SK-N-SH (cell line): ENCODE measurements at regions not wholly inside any gene's neighbourhood (a gene's known extent, or its start where the extent isn't known, plus 50 kb on each side); places are given as distances from the start of the nearest gene placed in this dataset.

Experiments
- CTCF ChIA-PET: fragments of 300-600, 350-600 bp; formaldehyde crosslinking; extraction: SDS; loops from one replicate; lab custom pipeline; 2021; lab: Yijun Ruan, JAX
- POLR2A ChIA-PET: fragments of 350-600 bp; sonication (Branson Sonifier 250); formaldehyde crosslinking; extraction: SDS; loops from one replicate; lab custom pipeline; 2020; ENCODE audit warnings: antibody characterized with exemption, inconsistent platforms; lab: Yijun Ruan, JAX
- DNase-seq: peaks from one replicate; pipeline ENCODE4 v3.0.0; 2012
- H2AFZ ChIP-seq: fragments of 200-600 bp; sonication (generic); 2 replicates; pipeline ENCODE4 v1.8.1; 2016; ENCODE audit warnings: antibody characterized with exemption, mild to moderate bottlenecking, low read depth
- H3F3A ChIP-seq: fragments of 200-600 bp; sonication (generic); replicated peaks from 2 replicates; pipeline ENCODE3; 2016; ENCODE audit warnings: antibody characterized with exemption, mild to moderate bottlenecking; ENCODE audit not compliant: insufficient read depth
- H3K27ac ChIP-seq, 2 experiments: fragments of 200-500 bp in 1 of 2; fragments of 200-600 bp in 1 of 2; sonication (Bioruptor generic) in 1 of 2; sonication (generic), shearing (Covaris generic) in 1 of 2; 2 replicates each; pipeline versions ENCODE4 v1.5.1 to v1.6.1; 2014 to 2016; ENCODE audit warnings: low read depth in 2 of 2, inconsistent platforms in 1 of 2, low read length in 1 of 2, mild to moderate bottlenecking in 1 of 2, mixed read lengths in 1 of 2
- H3K27me3 ChIP-seq: fragments of 200-600 bp; sonication (generic), shearing (Covaris generic); 2 replicates; pipeline ENCODE4 v1.6.1; 2016; ENCODE audit warnings: mixed run types; ENCODE audit not compliant: insufficient read depth
- H3K36me3 ChIP-seq, 2 experiments: fragments of 200-500 bp in 1 of 2; fragments of 200-600 bp in 1 of 2; sonication (Bioruptor generic) in 1 of 2; sonication (generic) in 1 of 2; replicated peaks in 1 of 2; 2 replicates each; pipeline versions ENCODE3 to v1.5.1; 2014 to 2016; ENCODE audit warnings: low read length in 1 of 2, mild to moderate bottlenecking in 1 of 2; ENCODE audit not compliant: insufficient read depth in 2 of 2, control insufficient read depth in 1 of 2
- H3K4me1 ChIP-seq, 2 experiments: fragments of 200-500 bp in 1 of 2; fragments of 200-600 bp in 1 of 2; sonication (Bioruptor generic) in 1 of 2; sonication (generic), shearing (Covaris generic) in 1 of 2; 2 replicates each; pipeline versions ENCODE4 v1.5.1 to v1.6.1; 2014 to 2016; ENCODE audit warnings: low read depth in 1 of 2, low read length in 1 of 2, mixed run types in 1 of 2; ENCODE audit not compliant: insufficient read depth in 2 of 2, control insufficient read depth in 1 of 2
- H3K4me2 ChIP-seq: fragments of 200-600 bp; sonication (generic), shearing (Covaris generic); 2 replicates; pipeline ENCODE4 v1.6.1; 2017; ENCODE audit warnings: mixed run types
- H3K4me3 ChIP-seq, 2 experiments: fragments of 200-500 bp in 1 of 2; fragments of 200-600 bp in 1 of 2; sonication (Bioruptor generic) in 1 of 2; sonication (generic), shearing (Covaris generic) in 1 of 2; 2 replicates each; pipeline versions ENCODE4 v1.5.1 to v1.8.1; 2014 to 2016; ENCODE audit warnings: low read depth in 2 of 2, inconsistent platforms in 1 of 2, low read length in 1 of 2, mild to moderate bottlenecking in 1 of 2, mixed read lengths in 1 of 2, moderate library complexity in 1 of 2
- H3K79me2 ChIP-seq: fragments of 200-600 bp; sonication (generic); 2 replicates; pipeline ENCODE4 v1.8.1; 2017; ENCODE audit warnings: mild to moderate bottlenecking; ENCODE audit not compliant: insufficient read depth
- H3K9ac ChIP-seq: fragments of 200-600 bp; sonication (generic); 2 replicates; pipeline ENCODE4 v1.6.1; 2017; ENCODE audit warnings: mixed run types
- H3K9me2 ChIP-seq: fragments of 200-600 bp; sonication (generic); 2 replicates; pipeline ENCODE4 v1.6.1; 2017; ENCODE audit warnings: mixed run types
- H3K9me3 ChIP-seq: fragments of 200-600 bp; sonication (generic); 2 replicates; pipeline ENCODE4 v1.6.1; 2017; ENCODE audit warnings: mixed run types, mild to moderate bottlenecking, moderate library complexity
- H4K20me1 ChIP-seq: fragments of 200-600 bp; sonication (generic); 2 replicates; pipeline ENCODE4 v1.6.1; 2017; ENCODE audit warnings: mild to moderate bottlenecking, mixed run types; ENCODE audit not compliant: insufficient read depth
- CTCF ChIP-seq: fragments of 200-600 bp; sonication (generic); IDR thresholded peaks from 2 replicates; pipeline ENCODE4 v1.6.1; 2017; ENCODE audit warnings: antibody characterized with exemption, mild to moderate bottlenecking, moderate library complexity
- ELF1 ChIP-seq: IDR thresholded peaks from 2 replicates; pipeline ENCODE4 v1.4.0; 2012
- EZH2phosphoT487 ChIP-seq: fragments of 200-600 bp; sonication (generic); IDR thresholded peaks from 2 replicates; pipeline ENCODE4 v1.6.1; 2017; ENCODE audit warnings: low read depth, mixed run types, mild to moderate bottlenecking, antibody characterized with exemption, moderate library complexity, borderline replicate concordance
- FOXJ3 ChIP-seq: sonication (generic); formaldehyde crosslinking; IDR thresholded peaks from 2 replicates; pipeline ENCODE4 v1.5.1; 2020; ENCODE audit warnings: mild to moderate bottlenecking, missing genetic modification reagents
- FOXM1 ChIP-seq: IDR thresholded peaks from 2 replicates; pipeline ENCODE4 v1.4.0; 2012; ENCODE audit warnings: low read depth, mild to moderate bottlenecking
- GABPA ChIP-seq: IDR thresholded peaks from 2 replicates; pipeline ENCODE4 v1.4.0; 2012; ENCODE audit warnings: low read depth, mild to moderate bottlenecking
- IRF3 ChIP-seq: fragments of 150-350 bp; IDR thresholded peaks from 2 replicates; pipeline ENCODE4 v1.6.1; 2016; ENCODE audit warnings: mild to moderate bottlenecking, low read depth, low read length
- MAX ChIP-seq: IDR thresholded peaks from 2 replicates; pipeline ENCODE4 v1.4.0; 2012; ENCODE audit warnings: low read depth
- MXI1 ChIP-seq: IDR thresholded peaks from 2 replicates; pipeline ENCODE4 v1.6.1; 2012; ENCODE audit warnings: mild to moderate bottlenecking, low read depth, low read length, improper control_type of control experiment
- POLR2AphosphoS5 ChIP-seq: IDR thresholded peaks from 2 replicates; pipeline ENCODE4 v1.6.1; 2012; ENCODE audit warnings: low read depth, low read length
- REST ChIP-seq: IDR thresholded peaks from 2 replicates; pipeline ENCODE4 v1.6.1; 2012; ENCODE audit warnings: mild to moderate bottlenecking, low read depth, low read length, moderate library complexity
- RXRA ChIP-seq: IDR thresholded peaks from 2 replicates; pipeline ENCODE4 v1.4.0; 2012; ENCODE audit warnings: low read depth, mild to moderate bottlenecking, borderline replicate concordance
- TAF1 ChIP-seq: IDR thresholded peaks from 2 replicates; pipeline ENCODE4 v1.6.1; 2012; ENCODE audit warnings: low read depth, mild to moderate bottlenecking, low read length, moderate library complexity, borderline replicate concordance
- TCF12 ChIP-seq: IDR thresholded peaks from 2 replicates; pipeline ENCODE4 v1.4.0; 2012
- USF2 ChIP-seq: fragments of 150-350 bp; IDR thresholded peaks from 2 replicates; pipeline ENCODE4 v1.6.1; 2017; ENCODE audit warnings: antibody characterized with exemption, low read length, low read depth, borderline replicate concordance
- YY1 ChIP-seq: IDR thresholded peaks from 2 replicates; pipeline ENCODE4 v1.4.0; 2012; ENCODE audit warnings: low read depth, mild to moderate bottlenecking
- WGBS: methylation state at CpG from one replicate; pipeline ENCODE4 v1.1.6; 2017; ENCODE audit warnings: low lambda C conversion rate; 5-methylcytosine and 5-hydroxymethylcytosine counted together

GRCh38 chr10:29407280-29407858, 118.5 kb downstream of the LYZL1 start:
- CTCF ChIA-PET = interaction anchor here (0.8 to 1.6 kb wide), 6 partner anchors 13 to 744 kb away, joined by 3 to 4 read pairs (median 3); no protein-coding TSS in a partner anchor
- Histone ChIP-seq H3K9ac (no peak overlapping the region), H3K79me2 (peaks cover 33% of the 10 kb centered on the region), H3K9me2 (no peaks in the 10 kb centered on the region), H2AFZ (no peak overlapping the region), H3K4me1 (peaks cover 0 to 13% of the 10 kb centered on the region in 2 experiments; a peak in 3 of 4 replicates), H3F3A (peaks cover 10% of the 10 kb centered on the region), H3K36me3 (peaks cover 0 to 2% of the 10 kb centered on the region in 2 experiments), H3K9me3 (no peaks in the 10 kb centered on the region), H4K20me1 (peaks cover 8% of the 10 kb centered on the region; the same call in 1 of the 2 replicates), H3K27me3 (no peaks in the 10 kb centered on the region), H3K4me2 (no peak overlapping the region), H3K27ac (no peak overlapping the region), H3K4me3 (no peak overlapping the region)
- WGBS = 81% methylated on average over 2 of the region's 2 CpGs
- no peak for DNase-seq
- TF ChIP-seq USF2 (no peak), CTCF (no peak), FOXJ3 (CRISPR knock-in tag) (no peak), GABPA (no peak), EZH2phosphoT487 (no peak), YY1 (no peak), POLR2AphosphoS5 (no peak), IRF3 (no peak), REST (no peak), MAX (no peak), RXRA (no peak), MXI1 (no peak), TAF1 (no peak), TCF12 (no peak), FOXM1 (no peak), ELF1 (no peak)
- POLR2A ChIA-PET = no interaction called here
